Cardiac fibroblast (primary cell): ENCODE measurements at regions not wholly inside any gene's neighbourhood (a gene's known extent, or its start where the extent isn't known, plus 50 kb on each side); places are given as distances from the start of the nearest gene placed in this dataset.

Source experiments
- DNase-seq, 2 donors: peaks; one replicate each; pipeline versions ENCODE4 v3.0.0 to v3.0.0-alpha.2; 2010; ENCODE audit warnings: low read depth in 2 of 2
- H3K4me3 ChIP-seq, 2 donors: replicated peaks in 1 of 2; 1 replicate in 1 of 2; 2 replicates in 1 of 2; pipeline ENCODE4 v1.5.1; 2011; ENCODE audit warnings: low read depth in 2 of 2, low read length in 2 of 2, mild to moderate bottlenecking in 2 of 2, moderate library complexity in 1 of 2
- TF ChIP-seq, protein P1 (sequence below): IDR thresholded peaks from one replicate; pipeline ENCODE4 v1.5.1; 2011; ENCODE audit warnings: low read depth, mild to moderate bottlenecking, low read length, inconsistent platforms

DNA sequence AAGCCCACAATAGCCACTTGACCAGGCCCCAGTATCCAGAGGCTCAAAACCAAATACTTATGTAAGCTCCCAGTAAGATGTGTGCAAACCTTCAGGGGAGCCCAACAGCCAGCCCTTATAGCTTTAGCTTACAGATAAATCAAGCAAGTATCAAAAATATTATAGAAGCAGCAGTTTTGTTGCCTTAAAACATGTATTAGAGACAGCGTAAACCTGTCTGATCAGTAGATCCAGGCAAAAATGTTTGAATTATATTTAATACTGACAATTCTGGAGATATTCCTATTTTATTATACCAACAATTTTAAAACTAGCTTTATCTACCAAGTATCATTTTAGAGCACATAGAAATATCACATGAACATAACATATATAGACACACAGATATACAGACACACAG is 365.6 kb upstream of the KLF4 start:
- no peak overlapping the region for H3K4me3 ChIP-seq
- TF ChIP-seq, protein P1, sequence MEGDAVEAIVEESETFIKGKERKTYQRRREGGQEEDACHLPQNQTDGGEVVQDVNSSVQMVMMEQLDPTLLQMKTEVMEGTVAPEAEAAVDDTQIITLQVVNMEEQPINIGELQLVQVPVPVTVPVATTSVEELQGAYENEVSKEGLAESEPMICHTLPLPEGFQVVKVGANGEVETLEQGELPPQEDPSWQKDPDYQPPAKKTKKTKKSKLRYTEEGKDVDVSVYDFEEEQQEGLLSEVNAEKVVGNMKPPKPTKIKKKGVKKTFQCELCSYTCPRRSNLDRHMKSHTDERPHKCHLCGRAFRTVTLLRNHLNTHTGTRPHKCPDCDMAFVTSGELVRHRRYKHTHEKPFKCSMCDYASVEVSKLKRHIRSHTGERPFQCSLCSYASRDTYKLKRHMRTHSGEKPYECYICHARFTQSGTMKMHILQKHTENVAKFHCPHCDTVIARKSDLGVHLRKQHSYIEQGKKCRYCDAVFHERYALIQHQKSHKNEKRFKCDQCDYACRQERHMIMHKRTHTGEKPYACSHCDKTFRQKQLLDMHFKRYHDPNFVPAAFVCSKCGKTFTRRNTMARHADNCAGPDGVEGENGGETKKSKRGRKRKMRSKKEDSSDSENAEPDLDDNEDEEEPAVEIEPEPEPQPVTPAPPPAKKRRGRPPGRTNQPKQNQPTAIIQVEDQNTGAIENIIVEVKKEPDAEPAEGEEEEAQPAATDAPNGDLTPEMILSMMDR, result no peak
- DNase-seq, result no peak

DNA sequence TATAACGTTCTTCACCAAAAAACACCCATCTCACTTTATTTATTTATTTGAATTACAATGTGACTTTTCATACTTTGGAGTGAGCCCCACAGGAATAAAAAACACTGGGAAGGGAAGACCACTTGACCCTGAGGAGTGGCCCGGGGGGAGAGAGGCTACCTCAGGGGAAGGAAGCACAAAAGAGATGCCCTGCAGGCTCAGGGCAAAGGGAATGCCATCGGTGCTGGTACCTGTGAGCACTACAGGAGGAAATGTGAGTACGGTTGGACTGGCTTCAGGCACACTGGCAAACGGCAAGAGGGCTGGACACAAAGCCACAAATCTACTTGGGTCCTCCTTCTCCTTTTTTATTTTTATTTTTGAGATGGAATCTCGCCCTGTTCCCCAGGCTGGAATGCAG is 363.9 kb upstream of the KLF4 start:
- DNase-seq, result no peak

DNA sequence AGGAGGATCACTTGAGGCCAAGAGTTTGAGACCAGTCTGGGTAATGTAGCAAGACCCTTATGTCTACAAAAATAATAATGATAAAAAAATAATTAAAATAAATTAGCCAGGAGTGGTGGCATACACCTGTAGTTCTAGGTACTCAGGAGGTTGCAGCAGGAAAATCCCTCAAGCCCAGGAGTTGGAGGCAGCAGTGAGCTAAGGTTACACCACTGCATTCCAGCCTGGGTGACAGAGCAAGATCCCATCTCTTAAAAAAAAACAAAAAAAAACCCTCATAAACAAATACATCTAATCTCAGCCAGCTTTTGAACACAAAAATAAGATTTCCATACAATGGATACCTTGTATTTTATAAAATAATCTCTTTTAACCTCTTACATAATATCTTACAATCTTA is 363.3 kb upstream of the KLF4 start:
- TF ChIP-seq, protein P1, result no peak
- no peak overlapping the region for H3K4me3 ChIP-seq
- no peak for DNase-seq

More for the DNA sequence above, 363.9 kb upstream of the KLF4 start:
- TF ChIP-seq, protein P1, result no peak
- H3K4me3 ChIP-seq, result no peak overlapping the region

DNA sequence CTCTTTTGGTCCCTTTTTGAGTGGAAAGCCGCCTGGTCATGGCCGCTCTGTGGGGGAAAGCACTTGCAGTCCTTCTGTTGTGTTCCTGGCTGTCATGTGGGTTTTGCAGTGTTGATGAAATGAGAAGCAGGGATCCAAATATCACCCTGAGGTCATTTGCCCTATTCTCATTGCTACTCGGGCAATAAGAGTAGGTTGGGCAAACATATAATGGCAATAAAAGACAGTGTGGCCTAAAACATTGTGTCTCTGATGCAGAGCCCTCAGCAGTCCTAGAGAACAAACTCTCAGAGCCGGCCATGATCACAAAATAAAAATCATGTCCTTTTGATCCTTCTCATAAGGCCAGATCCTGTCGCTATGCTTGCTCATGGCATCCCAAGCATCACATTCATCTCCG is 361.1 kb upstream of the KLF4 start:
- TF ChIP-seq, protein P1, result no peak
- DNase-seq, result no peak
- H3K4me3 ChIP-seq, result no peak overlapping the region

DNA sequence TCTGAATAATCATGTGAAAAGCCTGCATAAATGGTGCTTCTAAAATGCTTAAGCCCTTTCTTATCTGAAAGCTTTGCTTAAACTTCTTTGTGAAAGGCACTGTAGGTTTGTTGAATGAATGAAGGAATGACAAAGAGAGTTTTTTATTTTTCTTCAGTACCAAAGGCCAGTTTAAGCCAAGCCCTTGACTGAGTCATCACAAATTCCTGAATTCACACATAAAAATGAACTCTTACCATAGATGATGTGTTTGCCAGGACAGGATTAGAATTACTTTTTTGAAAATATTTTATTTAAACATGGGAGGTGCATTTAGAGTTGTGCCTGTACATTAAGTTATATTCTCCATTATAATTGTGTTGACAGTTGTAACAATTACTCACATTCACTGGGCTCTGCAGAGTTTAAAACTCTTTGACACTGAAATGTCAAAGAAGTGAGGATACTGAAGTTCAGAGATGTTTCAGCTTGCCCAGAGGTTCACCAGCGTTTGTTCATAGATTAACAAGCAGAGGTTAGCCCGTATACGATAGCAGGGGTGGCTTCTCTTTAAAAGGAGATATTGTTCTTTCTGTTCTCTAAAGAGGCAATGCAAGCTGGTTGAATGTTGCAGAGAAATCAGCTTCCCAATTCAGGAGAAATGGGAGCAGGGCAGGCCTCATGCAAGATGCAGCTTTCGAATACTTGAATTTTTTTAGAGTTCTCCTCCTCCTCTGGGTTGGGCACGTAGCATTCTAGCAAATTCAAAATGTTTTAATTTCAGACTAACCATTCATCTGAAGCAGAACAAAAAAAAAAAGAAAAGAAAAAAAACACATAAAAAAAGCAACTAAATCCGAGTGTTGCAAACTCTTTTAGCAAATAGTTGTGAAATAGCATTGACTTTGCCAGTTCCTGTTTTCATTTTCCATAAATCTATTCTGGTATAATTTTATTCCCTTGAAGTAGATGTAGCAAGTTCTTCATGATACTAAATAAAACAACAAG is 358.7 kb upstream of the KLF4 start:
- TF ChIP-seq, protein P1, result no peak
- no peak overlapping the region for H3K4me3 ChIP-seq
- peak; percentile 44 to 56 for DNase-seq

DNA sequence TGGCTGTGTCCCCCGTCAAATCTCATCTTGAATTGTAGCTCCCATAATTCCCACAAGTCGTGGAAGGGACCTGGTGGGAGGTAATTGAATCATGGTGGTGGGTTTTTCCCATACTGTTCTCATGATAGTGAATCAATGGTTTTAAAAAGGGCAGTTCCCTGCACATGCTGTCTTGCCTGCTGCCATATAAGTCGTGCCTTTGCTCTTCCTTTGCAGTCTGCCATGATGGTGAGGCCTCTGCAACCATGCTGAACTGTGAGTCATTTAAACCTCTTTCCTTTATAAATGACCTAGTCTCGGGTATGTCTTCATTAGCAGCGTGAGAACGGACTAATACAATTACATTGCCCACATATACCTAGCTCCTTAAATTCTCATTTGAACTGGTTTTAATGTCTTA is 353.0 kb upstream of the KLF4 start:
- no peak for DNase-seq
- TF ChIP-seq, protein P1, result no peak
- H3K4me3 ChIP-seq, result no peak overlapping the region
